Left forelimb (tissue), 1 donor: ENCODE measurements at regions not wholly inside any gene's neighbourhood (a gene's known extent, or its start where the extent isn't known, plus 50 kb on each side); places are given as distances from the start of the nearest gene placed in this dataset.
A peak's percentile ranks its signal among the peaks of the same experiment; 100 is the strongest.
"Not testable (repeated sequence)": the region's sequence is repeated elsewhere in the genome, so short reads cannot be mapped to it uniquely, and the experiment has no call there.

Experiments
- DNase-seq: peaks from one replicate; pipeline ENCODE4 v3.0.0-alpha.2; 2018; ENCODE audit warnings: low spot score

DNA sequence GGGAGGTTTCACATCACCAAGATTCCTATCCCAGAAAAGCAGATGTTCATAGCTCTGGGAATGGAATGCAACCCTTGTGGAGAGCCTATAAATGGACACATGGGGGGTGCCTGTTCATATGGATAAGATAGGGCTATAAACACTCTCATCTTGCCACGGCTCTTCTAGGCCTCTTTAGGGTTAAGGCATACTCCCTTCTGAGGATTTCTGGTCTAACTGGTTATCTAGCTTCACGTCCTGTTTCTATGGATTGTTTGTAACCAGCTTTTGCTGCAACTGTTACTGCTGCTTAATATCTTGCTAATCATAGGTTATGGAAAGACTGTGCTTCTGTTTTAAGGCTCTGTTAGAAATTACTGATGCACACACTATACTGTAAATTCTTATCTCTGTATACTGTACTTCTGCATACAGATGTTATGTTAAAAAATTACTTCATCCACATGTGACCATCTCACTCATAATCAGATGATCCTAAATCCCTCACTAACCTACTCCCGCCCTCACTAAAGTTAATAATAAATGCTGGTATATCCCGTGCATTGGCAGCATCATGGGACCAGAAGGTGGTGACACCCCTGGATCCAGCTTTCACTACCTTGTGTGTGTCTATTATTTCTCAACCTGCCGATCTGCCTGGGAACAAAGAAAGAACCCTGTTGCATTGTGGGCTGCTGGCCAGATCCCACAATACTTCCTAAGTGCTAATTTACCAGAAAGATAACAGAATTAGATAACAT is 68.7 kb downstream of the PRKAB2 start:
- DNase-seq: not testable (repeated sequence)

- no peak for DNase-seq
Measured at GRCh38 chr1:147099192-147099591, 73.1 kb downstream of the PRKAB2 start.

DNA sequence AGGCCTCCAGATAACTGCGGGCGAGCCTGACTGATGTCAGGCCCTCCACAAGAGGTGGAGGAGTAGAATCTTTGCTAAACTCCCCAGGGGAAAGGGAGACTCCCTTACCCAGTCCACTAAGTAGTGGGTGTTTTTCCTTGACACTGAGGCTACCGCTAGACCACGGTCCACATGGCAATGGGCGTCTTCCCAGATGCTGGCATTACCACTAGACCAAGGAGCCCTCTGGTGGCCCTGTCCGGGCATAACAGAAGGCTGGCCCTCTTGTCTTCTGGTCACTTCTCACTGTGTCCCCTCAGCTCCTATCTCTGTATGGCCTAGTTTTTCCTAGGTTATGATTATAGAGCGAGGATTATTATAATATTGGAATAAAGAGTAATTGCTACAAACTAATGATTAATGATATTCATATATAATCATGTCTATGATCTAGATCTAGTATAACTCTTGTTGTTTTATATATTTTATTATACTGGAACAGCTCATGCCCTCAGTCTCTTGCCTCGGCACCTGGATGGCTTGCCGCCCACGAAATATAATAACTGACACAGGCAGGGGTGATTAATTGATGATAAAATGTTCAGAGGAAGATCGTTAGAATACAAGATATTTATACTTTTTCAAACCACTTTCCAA is 73.8 kb downstream of the PRKAB2 start:
- DNase-seq: not testable (repeated sequence)

- no peak for DNase-seq
Measured at GRCh38 chr1:147095691-147096090, 76.6 kb downstream of the PRKAB2 start.

DNA sequence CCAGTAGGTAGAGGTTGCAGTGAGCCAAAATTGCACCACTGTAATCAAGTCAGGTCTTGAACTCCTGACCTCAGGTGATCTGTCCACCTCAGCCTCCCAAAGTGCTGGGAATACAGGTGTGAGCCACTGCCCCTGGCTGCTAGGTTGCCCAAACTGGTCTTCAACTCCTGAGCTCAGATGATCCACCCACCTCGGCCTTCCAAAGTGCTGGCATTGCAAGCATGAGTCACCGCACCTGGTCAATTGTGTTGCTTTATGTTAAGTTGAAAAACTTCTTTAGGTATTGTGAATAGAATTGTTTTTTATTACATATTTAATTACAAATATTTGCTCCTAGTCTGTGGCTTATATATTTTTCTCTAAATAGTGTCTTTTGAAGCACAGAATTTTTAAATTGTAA is 80.5 kb downstream of the PRKAB2 start:
- DNase-seq: no peak

- no peak for DNase-seq
Measured at GRCh38 chr1:147089457-147089856, 82.8 kb downstream of the PRKAB2 start.

GRCh38 chr1:147086129-147086528 is 86.1 kb downstream of the PRKAB2 start:
- no peak for DNase-seq

DNA sequence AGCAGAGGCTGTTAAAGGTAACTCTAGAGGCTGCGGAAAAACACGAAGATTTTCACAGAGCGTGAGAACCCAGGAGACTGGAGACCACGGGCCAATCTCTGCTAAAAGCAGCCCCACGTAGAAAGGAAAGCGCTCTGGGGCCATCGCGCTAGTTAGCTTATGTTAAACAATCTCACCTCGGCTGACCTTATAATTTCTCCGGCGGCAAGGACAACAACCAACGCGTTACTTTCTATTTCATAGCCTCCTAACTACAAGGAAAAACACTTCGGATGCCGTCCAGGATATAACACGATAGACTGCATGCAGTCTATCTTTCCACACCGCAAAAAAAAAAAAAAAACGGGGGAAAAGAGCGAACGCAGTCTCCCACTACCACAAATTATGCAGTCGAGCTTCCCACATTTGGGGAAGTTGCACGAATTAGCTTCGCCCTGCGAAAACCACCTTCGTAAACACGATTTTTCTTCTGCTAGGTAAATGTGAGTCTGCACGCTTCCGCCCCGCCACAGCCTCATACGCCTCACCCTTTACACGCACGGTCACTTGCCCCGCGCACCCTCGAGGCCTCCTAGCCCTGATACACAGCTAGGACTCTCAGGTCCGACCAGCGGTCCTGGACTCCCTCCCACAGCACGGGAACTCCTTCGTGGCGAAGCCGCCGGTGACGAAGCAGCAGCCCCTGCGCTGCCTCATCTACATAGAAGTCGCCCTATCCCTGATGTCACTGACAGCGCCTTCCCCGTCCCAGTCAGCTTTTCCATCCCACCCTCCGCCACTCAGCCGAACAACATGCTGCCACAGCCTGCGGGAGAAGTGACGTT is 87.8 kb downstream of the PRKAB2 start:
- DNase-seq: peak; percentile 87

GRCh38 chr1:147083919-147084272 is 88.4 kb downstream of the PRKAB2 start:
- DNase-seq: no peak

DNA sequence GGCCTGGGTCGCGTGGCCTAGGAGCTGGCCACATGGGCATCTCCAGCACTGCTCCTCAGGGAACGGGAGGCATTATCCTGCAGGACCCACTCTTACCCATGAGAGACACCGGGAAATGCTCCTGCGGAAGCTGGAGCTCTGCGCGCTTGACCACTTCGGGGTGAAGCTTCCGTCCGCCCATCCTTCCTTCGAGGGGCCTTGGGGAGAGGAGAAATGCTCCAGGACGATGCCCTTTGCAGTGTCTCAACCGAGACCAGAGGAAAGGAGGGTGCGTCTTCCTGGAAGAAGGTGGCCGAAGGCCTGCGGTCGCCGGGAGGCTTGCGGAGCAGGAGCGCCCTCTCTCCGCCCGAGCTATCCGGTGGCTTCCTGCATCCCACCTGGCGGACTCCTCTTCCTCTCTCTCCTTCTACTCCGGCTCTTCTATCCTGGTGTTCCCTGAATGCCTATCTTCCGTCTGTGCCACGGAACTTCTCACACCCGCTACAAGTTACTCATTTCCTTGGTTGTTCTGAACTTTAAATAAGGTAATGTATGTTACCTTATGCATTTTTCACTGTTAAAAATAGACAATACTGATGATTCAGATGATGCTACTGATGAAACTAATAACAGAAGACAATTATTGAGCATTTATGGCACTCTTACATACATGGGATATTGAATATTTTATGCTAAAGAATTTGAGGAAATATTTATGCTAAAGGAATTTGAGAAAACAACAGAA is 91.4 kb downstream of the PRKAB2 start:
- no peak for DNase-seq

- DNase-seq: no peak
Measured at GRCh38 chr1:147080006-147080661, 92.1 kb downstream of the PRKAB2 start.

GRCh38 chr1:147079400-147080005 is 92.8 kb downstream of the PRKAB2 start:
- DNase-seq: no peak

DNA sequence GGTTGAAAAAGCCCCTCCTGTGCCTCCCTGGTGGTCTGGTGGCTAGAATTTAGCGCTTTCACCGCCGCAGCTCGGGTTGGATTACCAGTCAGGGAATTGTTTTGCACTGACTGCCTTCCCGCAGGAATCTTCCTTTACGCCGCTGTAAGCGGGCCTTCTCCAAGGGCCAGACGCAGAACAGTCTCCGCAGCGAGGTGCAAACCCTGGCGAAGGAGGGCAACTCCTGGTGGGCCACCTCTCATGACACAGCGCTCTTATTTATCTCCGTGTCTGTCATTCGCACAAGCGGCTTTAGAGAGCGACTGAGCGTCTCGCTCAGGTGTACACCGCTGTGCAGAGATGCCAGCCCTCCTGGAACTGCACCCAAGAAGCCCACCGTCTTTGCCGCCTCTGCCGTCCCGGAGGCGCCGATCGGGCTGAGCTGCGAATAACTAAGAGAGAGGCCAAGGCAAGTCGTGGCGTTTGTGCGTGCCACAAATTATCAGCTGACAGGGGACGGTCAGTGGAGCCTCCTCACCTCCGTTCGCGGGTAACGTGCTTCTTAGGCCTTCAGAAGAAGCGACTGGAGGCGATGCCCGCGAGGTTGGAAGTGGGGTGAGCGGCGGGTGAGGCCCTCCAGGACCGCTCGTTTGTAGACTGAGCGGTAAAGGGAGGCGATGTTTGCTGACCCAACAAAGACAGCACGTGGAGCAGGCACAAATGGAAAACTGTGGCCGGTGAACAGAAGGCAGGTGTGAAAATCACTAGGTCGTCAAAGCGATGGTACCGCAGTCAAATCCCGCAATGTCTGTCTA is 93.5 kb downstream of the PRKAB2 start:
- DNase-seq: no peak

GRCh38 chr1:147077936-147078605 is 94.2 kb downstream of the PRKAB2 start:
- no peak for DNase-seq

GRCh38 chr1:147077523-147077922 is 94.7 kb downstream of the PRKAB2 start:
- no peak for DNase-seq

DNA sequence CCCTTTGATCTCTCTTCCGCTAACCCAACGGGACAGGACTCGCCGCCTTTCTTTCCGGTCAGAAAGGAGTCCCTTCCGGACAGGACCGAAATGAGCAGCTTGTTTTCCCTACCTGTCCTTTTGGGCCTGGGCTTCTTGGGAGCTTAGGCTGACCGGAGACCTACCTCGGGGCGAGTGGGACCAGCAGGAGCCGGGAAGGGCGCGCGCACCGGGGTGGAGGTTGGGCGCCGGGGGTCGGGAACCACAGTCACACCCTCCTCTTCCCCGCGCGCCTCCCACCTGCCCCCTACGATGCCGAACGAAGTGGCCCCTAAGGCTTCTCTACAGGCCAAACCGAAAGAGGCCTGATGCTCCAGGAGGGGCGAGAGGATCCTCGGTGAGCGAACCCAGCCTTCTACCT is 95.2 kb downstream of the PRKAB2 start:
- DNase-seq: no peak

GRCh38 chr1:147076442-147076841 is 95.8 kb downstream of the PRKAB2 start:
- no peak for DNase-seq

GRCh38 chr1:147072482-147073432 is 99.5 kb downstream of the PRKAB2 start:
- DNase-seq: no peak

- DNase-seq: no peak
Measured at GRCh38 chr1:147071142-147071541, 101.1 kb downstream of the PRKAB2 start.
